Left lung (tissue), 4 donors: ENCODE measurements at regions not wholly inside any gene's neighbourhood (a gene's known extent, or its start where the extent isn't known, plus 50 kb on each side); places are given as distances from the start of the nearest gene placed in this dataset.

Experiments used
- ATAC-seq: fragments of 200-7000 bp; cut with Tn5 transposase; one replicate; pipeline ENCODE4 v1.9.1; 2020; ENCODE audit warnings: moderate library complexity
- DNase-seq, 4 donors: peaks; one replicate each; pipeline ENCODE4 v3.0.0-alpha.2; 2013 to 2020
- H3K27ac ChIP-seq, 2 donors: fragments of 200-600 bp; sonication (generic) in 1 of 2; one replicate each; pipeline versions ENCODE4 v1.5.0 to v1.8.0; 2020 to 2021
- H3K27me3 ChIP-seq, 2 donors: fragments of 200-600 bp; sonication (generic) in 1 of 2; one replicate each; pipeline versions ENCODE4 v1.5.0 to v1.8.0; 2020 to 2021
- H3K36me3 ChIP-seq, 2 donors: fragments of 200-600 bp; sonication (generic) in 1 of 2; one replicate each; pipeline versions ENCODE4 v1.5.0 to v1.8.0; 2020 to 2021
- H3K4me1 ChIP-seq, 2 donors: fragments of 200-600 bp; one replicate each; pipeline ENCODE4 v1.8.0; 2021
- H3K4me3 ChIP-seq, 2 donors: fragments of 200-600 bp; sonication (generic) in 1 of 2; one replicate each; pipeline versions ENCODE4 v1.5.0 to v1.8.0; 2020 to 2021; ENCODE audit warnings: mild to moderate bottlenecking in 1 of 2
- H3K9me3 ChIP-seq, 2 donors: fragments of 200-600 bp; sonication (generic) in 1 of 2; one replicate each; pipeline versions ENCODE4 v1.5.0 to v1.8.0; 2020 to 2021
- CTCF ChIP-seq, 2 donors: fragments of 200-600 bp; sonication (generic) in 1 of 2; IDR thresholded peaks; one replicate each; pipeline versions ENCODE4 v1.5.0 to v1.8.0; 2021; ENCODE audit warnings: antibody characterized with exemption in 2 of 2
- intact Hi-C, 2 donors: fragments of 100-400 bp; cut with DNase I; formaldehyde crosslinking; loops; one replicate each; pipeline versions ENCODE4 v1.11.2 to v1.14.2; 2022
- donor health status: DM: no; HTN: yes; CAD: no.
- donor health status: DM: no; HTN: no; CAD: no.

- Histone ChIP-seq H3K27me3 (no peaks in the 10 kb centered on the region), H3K4me3 (no peak overlapping the region), H3K4me1 (no peaks in the 10 kb centered on the region), H3K9me3 (no peaks in the 10 kb centered on the region), H3K36me3 (no peaks in the 10 kb centered on the region), H3K27ac (no peak overlapping the region)
- no peak for TF ChIP-seq CTCF (IDR thresholded peaks at IDR 0.05)
- intact Hi-C loops, result no loop called here
- no peak for ATAC-seq
- no peak for DNase-seq
Measured at GRCh38 chr4:18292411-18292810, 270.9 kb upstream of the LCORL start.

- no peaks in the 10 kb centered on the region for H3K9me3 ChIP-seq
- no peaks in the 10 kb centered on the region for H3K4me1 ChIP-seq
- no peaks in the 10 kb centered on the region for H3K36me3 ChIP-seq
- ATAC-seq (no peak), DNase-seq (no peak)
- TF ChIP-seq CTCF (IDR thresholded peaks at IDR 0.05), result no peak
- intact Hi-C loops, result no loop called here
- H3K27ac ChIP-seq, result no peak overlapping the region
- no peak overlapping the region for H3K4me3 ChIP-seq
- no peaks in the 10 kb centered on the region for H3K27me3 ChIP-seq
Measured at GRCh38 chr4:18291981-18292380, 270.4 kb upstream of the LCORL start.

GRCh38 chr4:18291256-18291655, 269.7 kb upstream of the LCORL start:
- peak in 1 of 4 donors; percentile 1 for DNase-seq
- no peak for TF ChIP-seq CTCF (IDR thresholded peaks at IDR 0.05)
- H3K4me3 ChIP-seq, result no peak overlapping the region
- no peak overlapping the region for H3K27ac ChIP-seq
- intact Hi-C loops, result no loop called here
- no peaks in the 10 kb centered on the region for H3K27me3 ChIP-seq
- H3K9me3 ChIP-seq, result no peaks in the 10 kb centered on the region
- ATAC-seq, result no peak
- no peaks in the 10 kb centered on the region for H3K36me3 ChIP-seq
- no peaks in the 10 kb centered on the region for H3K4me1 ChIP-seq

- no peaks in the 10 kb centered on the region for H3K4me1 ChIP-seq
- no peak for TF ChIP-seq CTCF (IDR thresholded peaks at IDR 0.05)
- intact Hi-C loops, result no loop called here
- H3K4me3 ChIP-seq, result no peak overlapping the region
- DNase-seq (no peak), ATAC-seq (no peak)
- H3K9me3 ChIP-seq, result peaks cover 0 to 6% of the 10 kb centered on the region in 2 donors
- H3K36me3 ChIP-seq, result no peaks in the 10 kb centered on the region
- H3K27ac ChIP-seq, result no peak overlapping the region
- no peaks in the 10 kb centered on the region for H3K27me3 ChIP-seq
Measured at GRCh38 chr4:18285357-18285756, 263.8 kb upstream of the LCORL start.

GRCh38 chr4:18278244-18278643, 256.7 kb upstream of the LCORL start:
- intact Hi-C loops, result no loop called here
- no peak for ATAC-seq

More at GRCh38 chr4:18278244-18278643, 256.7 kb upstream of the LCORL start:
- Histone ChIP-seq H3K4me3 (no peak overlapping the region), H3K36me3 (no peaks in the 10 kb centered on the region), H3K4me1 (no peaks in the 10 kb centered on the region), H3K27ac (no peak overlapping the region), H3K27me3 (no peaks in the 10 kb centered on the region), H3K9me3 (peaks cover 0 to 3% of the 10 kb centered on the region in 2 donors)
- TF ChIP-seq CTCF (IDR thresholded peaks at IDR 0.05), result no peak
- no peak for DNase-seq
